Neural progenitor cell (in vitro differentiated cells): ENCODE measurements at regions not wholly inside any gene's neighbourhood (a gene's known extent, or its start where the extent isn't known, plus 50 kb on each side); places are given as distances from the start of the nearest gene placed in this dataset.
"Not testable (repeated sequence)": the region's sequence is repeated elsewhere in the genome, so short reads cannot be mapped to it uniquely, and the experiment has no call there.

ENCODE experiments used
- DNase-seq: peaks from one replicate; pipeline ENCODE4 v3.0.0-alpha.2; 2016; ENCODE audit warnings: low spot score
- H2AFZ ChIP-seq: fragments of 200-600 bp; sonication (generic); replicated peaks from 2 replicates; pipeline ENCODE4 v1.6.1; 2016; ENCODE audit warnings: antibody characterized with exemption
- H3F3A ChIP-seq: fragments of 200-600 bp; sonication (generic); 2 replicates; pipeline ENCODE4 v1.6.1; 2016; ENCODE audit warnings: antibody characterized with exemption, low read depth
- H3K27ac ChIP-seq: fragments of 200-600 bp; sonication (generic); 2 replicates; pipeline ENCODE4 v1.5.1; 2016; ENCODE audit warnings: mild to moderate bottlenecking
- H3K27me3 ChIP-seq: fragments of 200-600 bp; sonication (generic); 2 replicates; pipeline ENCODE4 v1.6.1; 2016; ENCODE audit warnings: mild to moderate bottlenecking, moderate library complexity
- H3K36me3 ChIP-seq: fragments of 200-600 bp; sonication (generic); 2 replicates; pipeline ENCODE4 v1.5.1; 2016
- H3K4me1 ChIP-seq: fragments of 200-600 bp; sonication (generic); 2 replicates; pipeline ENCODE4 v1.6.1; 2016; ENCODE audit warnings: mixed run types
- H3K4me2 ChIP-seq: fragments of 200-600 bp; sonication (generic); 2 replicates; pipeline ENCODE4 v1.6.1; 2016
- H3K4me3 ChIP-seq: fragments of 200-600 bp; sonication (generic); 2 replicates; pipeline ENCODE4 v1.5.1; 2016
- H3K79me2 ChIP-seq: fragments of 200-600 bp; sonication (generic); 2 replicates; pipeline ENCODE4 v1.6.1; 2016; ENCODE audit warnings: low read depth
- H3K9ac ChIP-seq: fragments of 200-600 bp; sonication (generic); 2 replicates; pipeline ENCODE4 v1.6.1; 2016
- H3K9me3 ChIP-seq: fragments of 200-600 bp; sonication (generic); 2 replicates; pipeline ENCODE4 v1.5.1; 2016; ENCODE audit warnings: low read depth
- H4K20me1 ChIP-seq: fragments of 200-600 bp; sonication (generic); 2 replicates; pipeline ENCODE4 v1.6.1; 2016; ENCODE audit warnings: low read depth
- H3K27ac Mint-ChIP-seq: 3 replicates; pipeline ENCODE4 v1.8.0; 2021; ENCODE audit warnings: mixed read lengths
- H3K27me3 Mint-ChIP-seq: 2 replicates; pipeline ENCODE4 v1.8.0; 2022; ENCODE audit warnings: low read depth, mild to moderate bottlenecking, inconsistent platforms, moderate library complexity, mixed read lengths; ENCODE audit not compliant: insufficient read depth
- H3K36me3 Mint-ChIP-seq: 3 replicates; pipeline ENCODE4 v1.8.0; 2021; ENCODE audit warnings: mixed read lengths
- H3K4me1 Mint-ChIP-seq: 3 replicates; pipeline ENCODE4 v1.8.0; 2021; ENCODE audit warnings: mixed read lengths
- H3K4me3 Mint-ChIP-seq: 3 replicates; pipeline ENCODE4 v1.8.0; 2021; ENCODE audit warnings: mild to moderate bottlenecking, moderate library complexity, mixed read lengths
- H3K9me3 Mint-ChIP-seq: 3 replicates; pipeline ENCODE4 v1.8.0; 2020; ENCODE audit warnings: mixed read lengths
- EZH2 ChIP-seq: fragments of 200-600 bp; sonication (generic); IDR thresholded peaks from 2 replicates; pipeline ENCODE4 v1.6.1; 2017; ENCODE audit warnings: antibody characterized with exemption, mild to moderate bottlenecking, moderate library complexity
- EZH2phosphoT487 ChIP-seq: fragments of 200-600 bp; sonication (generic); IDR thresholded peaks from 2 replicates; pipeline ENCODE4 v1.6.1; 2017; ENCODE audit warnings: antibody characterized with exemption
- TF ChIP-seq, protein P1 (sequence below): fragments of 200-600 bp; sonication (generic); IDR thresholded peaks from 2 replicates; pipeline ENCODE4 v1.5.1; 2017; ENCODE audit warnings: antibody characterized with exemption, mild to moderate bottlenecking

- TF ChIP-seq EZH2phosphoT487 = no peak
- TF ChIP-seq EZH2 = no peak
- TF ChIP-seq, protein P1, sequence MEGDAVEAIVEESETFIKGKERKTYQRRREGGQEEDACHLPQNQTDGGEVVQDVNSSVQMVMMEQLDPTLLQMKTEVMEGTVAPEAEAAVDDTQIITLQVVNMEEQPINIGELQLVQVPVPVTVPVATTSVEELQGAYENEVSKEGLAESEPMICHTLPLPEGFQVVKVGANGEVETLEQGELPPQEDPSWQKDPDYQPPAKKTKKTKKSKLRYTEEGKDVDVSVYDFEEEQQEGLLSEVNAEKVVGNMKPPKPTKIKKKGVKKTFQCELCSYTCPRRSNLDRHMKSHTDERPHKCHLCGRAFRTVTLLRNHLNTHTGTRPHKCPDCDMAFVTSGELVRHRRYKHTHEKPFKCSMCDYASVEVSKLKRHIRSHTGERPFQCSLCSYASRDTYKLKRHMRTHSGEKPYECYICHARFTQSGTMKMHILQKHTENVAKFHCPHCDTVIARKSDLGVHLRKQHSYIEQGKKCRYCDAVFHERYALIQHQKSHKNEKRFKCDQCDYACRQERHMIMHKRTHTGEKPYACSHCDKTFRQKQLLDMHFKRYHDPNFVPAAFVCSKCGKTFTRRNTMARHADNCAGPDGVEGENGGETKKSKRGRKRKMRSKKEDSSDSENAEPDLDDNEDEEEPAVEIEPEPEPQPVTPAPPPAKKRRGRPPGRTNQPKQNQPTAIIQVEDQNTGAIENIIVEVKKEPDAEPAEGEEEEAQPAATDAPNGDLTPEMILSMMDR = no peak
- Histone ChIP-seq H3K9ac (no peak overlapping the region), H3K27me3 (no peaks in the 10 kb centered on the region), H3K4me2 (no peak overlapping the region), H3K4me3 (no peak overlapping the region), H3K36me3 (no peaks in the 10 kb centered on the region), H3K4me1 (no peaks in the 10 kb centered on the region), H3F3A (no peaks in the 10 kb centered on the region), H3K79me2 (no peaks in the 10 kb centered on the region), H3K9me3 (no peaks in the 10 kb centered on the region), H3K27ac (no peak overlapping the region), H4K20me1 (no peaks in the 10 kb centered on the region), H2AFZ (no peak overlapping the region)
- H3K27me3 Mint-ChIP-seq = no peaks in the 10 kb centered on the region
- peaks cover 2% of the 10 kb centered on the region for H3K4me1 Mint-ChIP-seq
- no peak overlapping the region for H3K27ac Mint-ChIP-seq
- H3K36me3 Mint-ChIP-seq = no peaks in the 10 kb centered on the region
- no peak overlapping the region for H3K4me3 Mint-ChIP-seq
- no peak for DNase-seq
- no peaks in the 10 kb centered on the region for H3K9me3 Mint-ChIP-seq
These were observed 512.4 kb upstream of the CHD1 start for GRCh38 chr5:99441235-99441634.

DNA sequence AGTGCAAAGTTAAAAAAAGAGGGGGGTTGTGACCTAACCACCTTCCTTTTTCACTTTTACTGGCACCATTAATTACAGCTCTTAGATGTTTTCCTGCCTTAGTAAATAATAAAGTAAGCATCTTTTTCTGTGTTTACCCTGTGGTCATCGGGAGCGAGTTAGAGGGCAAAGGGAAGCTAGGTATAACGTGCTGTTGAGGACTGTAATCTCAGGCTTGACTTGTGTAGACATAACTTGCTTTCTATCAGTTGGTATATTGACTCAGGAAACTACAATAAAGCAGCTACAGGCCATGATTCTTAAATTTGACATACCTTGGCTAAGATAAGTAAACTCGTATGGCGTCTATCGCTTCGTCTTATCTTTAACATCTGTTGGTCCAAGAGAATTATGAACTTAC, 509.8 kb upstream of the CHD1 start:
- Mint-ChIP-seq H3K27me3 (no peaks in the 10 kb centered on the region), H3K9me3 (no peaks in the 10 kb centered on the region), H3K4me1 (peaks cover 2% of the 10 kb centered on the region), H3K27ac (no peak overlapping the region), H3K4me3 (no peak overlapping the region), H3K36me3 (no peaks in the 10 kb centered on the region)
- Histone ChIP-seq H3K4me1 (no peaks in the 10 kb centered on the region), H4K20me1 (no peaks in the 10 kb centered on the region), H3K9ac (no peak overlapping the region), H3K4me2 (no peak overlapping the region), H3K9me3 (no peaks in the 10 kb centered on the region), H3K79me2 (no peaks in the 10 kb centered on the region), H3K27me3 (no peaks in the 10 kb centered on the region), H3K27ac (no peak overlapping the region), H2AFZ (no peak overlapping the region), H3K4me3 (no peak overlapping the region), H3K36me3 (no peaks in the 10 kb centered on the region), H3F3A (no peaks in the 10 kb centered on the region)
- DNase-seq = no peak
- TF ChIP-seq, protein P1 = no peak
- no peak for TF ChIP-seq EZH2phosphoT487
- TF ChIP-seq EZH2 = no peak

GRCh38 chr5:99437986-99438385, 509.2 kb upstream of the CHD1 start:
- no peak overlapping the region for H3K4me2 ChIP-seq
- no peak overlapping the region for H3K4me3 ChIP-seq
- no peak for DNase-seq
- no peak overlapping the region for H3K4me3 Mint-ChIP-seq
- H3K9me3 Mint-ChIP-seq = no peaks in the 10 kb centered on the region
- TF ChIP-seq EZH2 (no peak), EZH2phosphoT487 (no peak)
- TF ChIP-seq, protein P1 = no peak
- no peaks in the 10 kb centered on the region for H3F3A ChIP-seq
- no peaks in the 10 kb centered on the region for H3K36me3 ChIP-seq
- no peak overlapping the region for H2AFZ ChIP-seq
- no peaks in the 10 kb centered on the region for H3K4me1 Mint-ChIP-seq
- no peaks in the 10 kb centered on the region for H3K36me3 Mint-ChIP-seq
- no peaks in the 10 kb centered on the region for H3K9me3 ChIP-seq
- H4K20me1 ChIP-seq = no peaks in the 10 kb centered on the region
- no peak overlapping the region for H3K27ac ChIP-seq
- no peaks in the 10 kb centered on the region for H3K27me3 ChIP-seq
- no peak overlapping the region for H3K27ac Mint-ChIP-seq
- H3K4me1 ChIP-seq = no peaks in the 10 kb centered on the region
- H3K79me2 ChIP-seq = no peaks in the 10 kb centered on the region
- no peak overlapping the region for H3K9ac ChIP-seq
- H3K27me3 Mint-ChIP-seq = no peaks in the 10 kb centered on the region

DNA sequence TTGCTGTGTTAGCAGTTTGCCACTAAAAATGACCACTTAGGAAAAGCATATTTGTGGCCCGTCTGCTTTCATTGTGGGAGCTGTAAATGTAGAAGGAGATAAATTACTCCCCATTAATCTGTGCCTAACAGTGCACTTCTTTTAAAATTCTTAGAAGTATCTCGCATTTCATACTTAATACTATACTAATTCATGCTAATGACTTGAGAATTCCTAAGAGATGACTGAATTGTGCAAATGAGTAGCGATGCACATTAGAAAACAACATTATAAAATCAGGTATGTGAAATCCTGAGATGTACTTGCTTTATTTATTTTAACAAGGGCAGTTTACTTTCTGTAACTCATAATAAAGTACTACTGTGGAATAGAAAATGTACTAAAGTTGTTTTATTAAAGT, 494.6 kb upstream of the CHD1 start:
- H3K4me3 Mint-ChIP-seq, H3F3A ChIP-seq, DNase-seq, H3K4me1 ChIP-seq, H3K9me3 Mint-ChIP-seq, H3K9me3 ChIP-seq, H3K4me1 Mint-ChIP-seq, H2AFZ ChIP-seq, H3K4me2 ChIP-seq, H3K9ac ChIP-seq, H3K27ac ChIP-seq, H3K79me2 ChIP-seq, H3K36me3 Mint-ChIP-seq, H3K27me3 ChIP-seq, H3K4me3 ChIP-seq, H4K20me1 ChIP-seq, H3K27me3 Mint-ChIP-seq, H3K27ac Mint-ChIP-seq, H3K36me3 ChIP-seq: not testable (repeated sequence)

GRCh38 chr5:99418640-99419039, 489.8 kb upstream of the CHD1 start:
- not testable (repeated sequence) for H3K4me1 ChIP-seq, H3K27me3 ChIP-seq, H3K36me3 ChIP-seq, H4K20me1 ChIP-seq, H3K9me3 ChIP-seq, DNase-seq, H2AFZ ChIP-seq, H3K27me3 Mint-ChIP-seq, H3K9ac ChIP-seq, H3K4me3 ChIP-seq, H3K4me1 Mint-ChIP-seq, H3K27ac ChIP-seq, H3K27ac Mint-ChIP-seq, H3K9me3 Mint-ChIP-seq, H3K79me2 ChIP-seq, H3K4me2 ChIP-seq, H3K4me3 Mint-ChIP-seq, H3K36me3 Mint-ChIP-seq, H3F3A ChIP-seq

GRCh38 chr5:99410386-99410785, 481.6 kb upstream of the CHD1 start:
- not testable (repeated sequence) for H3K4me3 Mint-ChIP-seq

More at GRCh38 chr5:99410386-99410785, 481.6 kb upstream of the CHD1 start:
- not testable (repeated sequence) for DNase-seq, H3K4me3 ChIP-seq, H3K9ac ChIP-seq, H3K27ac Mint-ChIP-seq, H3K9me3 ChIP-seq, H3K36me3 Mint-ChIP-seq, H4K20me1 ChIP-seq, H3K36me3 ChIP-seq, H3K4me1 ChIP-seq, H3K4me1 Mint-ChIP-seq, H3K4me2 ChIP-seq, H3K27ac ChIP-seq, H3K27me3 Mint-ChIP-seq, H3F3A ChIP-seq, H3K79me2 ChIP-seq, H3K27me3 ChIP-seq, H3K9me3 Mint-ChIP-seq, H2AFZ ChIP-seq
